Upper lobe of left lung (tissue), 6 donors: ENCODE measurements at regions not wholly inside any gene's neighbourhood (a gene's known extent, or its start where the extent isn't known, plus 50 kb on each side); places are given as distances from the start of the nearest gene placed in this dataset.
"Not testable (repeated sequence)": the region's sequence is repeated elsewhere in the genome, so short reads cannot be mapped to it uniquely, and the experiment has no call there.

Source experiments
- ATAC-seq, 2 donors: fragments of 200-7000 bp; cut with Tn5 transposase; one replicate each; pipeline ENCODE4 v1.9.1; 2022; ENCODE audit warnings: mild to moderate bottlenecking in 2 of 2, moderate library complexity in 2 of 2; ENCODE audit not compliant: low FRiP score in 2 of 2
- DNase-seq, 2 donors: peaks; one replicate each; pipeline ENCODE4 v3.0.0-alpha.2; 2019 to 2020
- H3K27ac ChIP-seq, 4 donors: fragments of 200-600 bp; sonication (generic); one replicate each; pipeline ENCODE4 v1.5.1; 2016 to 2019
- H3K27me3 ChIP-seq, 4 donors: fragments of 200-600 bp; sonication (generic); one replicate each; pipeline ENCODE4 v1.5.1; 2017 to 2019
- H3K36me3 ChIP-seq, 4 donors: fragments of 200-600 bp; sonication (generic); one replicate each; pipeline ENCODE4 v1.5.1; 2016 to 2019
- H3K4me1 ChIP-seq, 4 donors: fragments of 200-600 bp; sonication (generic); one replicate each; pipeline ENCODE4 v1.5.1; 2018 to 2019
- H3K4me3 ChIP-seq, 4 donors: fragments of 200-600 bp; sonication (generic); one replicate each; pipeline ENCODE4 v1.5.1; 2017 to 2019; ENCODE audit warnings: mild to moderate bottlenecking in 2 of 4, moderate library complexity in 1 of 4
- H3K9me3 ChIP-seq, 4 donors: fragments of 200-600 bp; sonication (generic); one replicate each; pipeline ENCODE4 v1.5.1; 2018 to 2019
- CTCF ChIP-seq, 6 experiments: fragments of 450-650 bp in 4 of 6; fragments of 200-600 bp in 2 of 6; sonication (generic) in 2 of 6; IDR thresholded peaks; one replicate each; pipeline ENCODE4 v1.5.1; 2016 to 2019; ENCODE audit warnings: antibody characterized with exemption in 6 of 6
- EP300 ChIP-seq, 4 donors: sonication (generic); formaldehyde crosslinking; IDR thresholded peaks; one replicate each; pipeline ENCODE4 v1.5.1; 2017; ENCODE audit warnings: antibody characterized with exemption in 4 of 4, control low read depth in 2 of 4
- POLR2A ChIP-seq, 4 donors: fragments of 450-650 bp; IDR thresholded peaks; one replicate each; pipeline ENCODE4 v1.5.1; 2016 to 2017; ENCODE audit warnings: antibody characterized with exemption in 4 of 4, mild to moderate bottlenecking in 2 of 4
- POLR2AphosphoS5 ChIP-seq, 2 donors: sonication (generic); formaldehyde crosslinking; IDR thresholded peaks; one replicate each; pipeline ENCODE4 v1.5.1; 2017; ENCODE audit warnings: antibody characterized with exemption in 2 of 2
- WGBS, 2 donors: methylation state at CpG; one replicate each; pipeline ENCODE4 v1.1.5; 2017 to 2018; 5-methylcytosine and 5-hydroxymethylcytosine counted together
- donor health status: DM: no; HTN: no; CAD: no; lungs with moderate emphysema.
- donor health status: DM: no; HTN: yes; CAD: no; lungs with severe emphysema.

- Histone ChIP-seq H3K4me1 (no peaks in the 10 kb centered on the region), H3K36me3 (no peaks in the 10 kb centered on the region)
Measured at GRCh38 chr7:57775396-57776088, 325.6 kb downstream of the ZNF716 start.

GRCh38 chr7:57776136-57776856 lies 326.3 kb downstream of the ZNF716 start:
- H3K4me1 ChIP-seq, H3K27me3 ChIP-seq, H3K4me3 ChIP-seq, H3K27ac ChIP-seq, H3K36me3 ChIP-seq, ATAC-seq: not testable (repeated sequence)
- 87 to 94% methylated on average over 27 to 36 of the region's 36 CpGs for WGBS, 2 donors
- DNase-seq, result peak in 1 of 2 donors; percentile 64
- peaks cover 0 to 40% (median 0%) of the 10 kb centered on the region in 4 donors for H3K9me3 ChIP-seq

More at GRCh38 chr7:57775396-57776088, 325.6 kb downstream of the ZNF716 start:
- TF ChIP-seq CTCF (IDR thresholded peaks at IDR 0.05), result no peak
- no peak for TF ChIP-seq POLR2A (IDR thresholded peaks at IDR 0.05)
- no peak for TF ChIP-seq POLR2AphosphoS5 (IDR thresholded peaks at IDR 0.05)
- Histone ChIP-seq H3K27me3 (no peaks in the 10 kb centered on the region), H3K27ac (no peak overlapping the region), H3K9me3 (peaks cover 0 to 40% (median 0%) of the 10 kb centered on the region in 4 donors), H3K4me3 (no peak overlapping the region)
- 81 to 88% methylated on average over 14 to 17 of the region's 17 CpGs for WGBS, 2 donors
- no peak for DNase-seq
- no peak for ATAC-seq

- WGBS, 2 donors, result 86% methylated on average over 9 to 10 of the region's 10 CpGs
- Histone ChIP-seq H3K27me3 (no peaks in the 10 kb centered on the region), H3K4me1 (no peaks in the 10 kb centered on the region), H3K9me3 (peaks cover 0 to 10% (median 0%) of the 10 kb centered on the region in 4 donors), H3K27ac (no peak overlapping the region), H3K4me3 (no peak overlapping the region), H3K36me3 (no peaks in the 10 kb centered on the region)
- ATAC-seq, result no peak
- DNase-seq, result no peak
- TF ChIP-seq CTCF (IDR thresholded peaks at IDR 0.05) (no peak), EP300 (IDR thresholded peaks at IDR 0.05) (no peak), POLR2AphosphoS5 (IDR thresholded peaks at IDR 0.05) (no peak), POLR2A (IDR thresholded peaks at IDR 0.05) (no peak)
Measured at GRCh38 chr7:57789130-57789529, 339.2 kb downstream of the ZNF716 start.

- Histone ChIP-seq H3K27me3 (no peaks in the 10 kb centered on the region), H3K4me1 (no peaks in the 10 kb centered on the region), H3K4me3 (no peak overlapping the region), H3K9me3 (peaks cover 0 to 34% (median 0%) of the 10 kb centered on the region in 4 donors), H3K36me3 (no peaks in the 10 kb centered on the region), H3K27ac (no peak overlapping the region)
- peak in 1 of 2 donors; percentile 68 for DNase-seq
- 91 to 94% methylated on average over 8 to 26 of the region's 30 CpGs for WGBS, 2 donors
- TF ChIP-seq POLR2AphosphoS5 (IDR thresholded peaks at IDR 0.05) (no peak), EP300 (IDR thresholded peaks at IDR 0.05) (no peak), POLR2A (IDR thresholded peaks at IDR 0.05) (no peak), CTCF (IDR thresholded peaks at IDR 0.05) (no peak)
- ATAC-seq, result no peak
Measured at GRCh38 chr7:57819491-57819981, 369.6 kb downstream of the ZNF716 start.

GRCh38 chr7:57820477-57820876 lies 370.5 kb downstream of the ZNF716 start:
- H3K27me3 ChIP-seq, result no peaks in the 10 kb centered on the region
- no peak overlapping the region for H3K4me3 ChIP-seq
- ATAC-seq (no peak), DNase-seq (peak in 1 of 2 donors; percentile 42)
- WGBS, 2 donors, result 81 to 83% methylated on average over 14 to 16 of the region's 16 CpGs
- TF ChIP-seq EP300 (IDR thresholded peaks at IDR 0.05) (no peak), CTCF (IDR thresholded peaks at IDR 0.05) (no peak), POLR2A (IDR thresholded peaks at IDR 0.05) (no peak), POLR2AphosphoS5 (IDR thresholded peaks at IDR 0.05) (no peak)
- H3K27ac ChIP-seq, result no peak overlapping the region
- H3K36me3 ChIP-seq, result no peaks in the 10 kb centered on the region
- no peaks in the 10 kb centered on the region for H3K4me1 ChIP-seq
- peaks cover 0 to 31% (median 0%) of the 10 kb centered on the region in 4 donors for H3K9me3 ChIP-seq
